ENCODE measurements at regions not wholly inside any gene's neighbourhood (a gene's known extent, or its start where the extent isn't known, plus 50 kb on each side); places are given as distances from the start of the nearest gene placed in this dataset.

GRCh38 chr11:129259931-129260348 is 67.8 kb upstream of the ARHGAP32 start:
- 85% methylated on average over 3 of the region's 3 CpGs; no CpG with 5 or more reads in 1 of the 2 experiments for WGBS, 2 experiments (ENCODE audit: extremely low coverage in 1 of 2, insufficient coverage in 1 of 2, insufficient read length in 1 of 2, insufficient replicate concordance in 2 of 2, low coverage in 1 of 2, low lambda C conversion rate in 2 of 2, missing lambda C conversion rate in 1 of 2)
- no peak for DNase-seq (ENCODE audit: low read depth in 1 of 2, low spot score in 2 of 2)
- no peak overlapping the region for H4K91ac ChIP-seq (replicated peaks; ENCODE audit: insufficient read length, low read length)
- H3K27ac ChIP-seq (ENCODE audit: low read depth, low read length), result no peak overlapping the region
- H3K9me3 ChIP-seq (ENCODE audit: insufficient read depth in 2 of 2, low read depth in 1 of 2, low read length in 1 of 2), result no peaks in the 10 kb centered on the region
- H2BK15ac ChIP-seq (ENCODE audit: low read length), result no peak overlapping the region
- no peak overlapping the region for H3K23ac ChIP-seq (ENCODE audit: insufficient read length)
- H4K8ac ChIP-seq (ENCODE audit: extremely low read depth, insufficient read depth, low read length), result no peak overlapping the region
- no peak overlapping the region for H2BK5ac ChIP-seq (ENCODE audit: low read depth, low read length)
- no peak overlapping the region for H3K4me3 ChIP-seq (ENCODE audit: extremely low read depth in 1 of 4, insufficient read depth in 2 of 4, low read depth in 3 of 4, low read length in 4 of 4)
- POLR2A ChIA-PET (ENCODE audit: partially characterized antibody), result interaction anchor here (1.1 kb wide), 1 partner anchor 64 kb away, joined by 5 read pairs; no protein-coding TSS in a partner anchor
- H2AK5ac ChIP-seq (ENCODE audit: low read depth, low read length), result no peak overlapping the region
- H3K4ac ChIP-seq (replicated peaks; ENCODE audit: insufficient read length, low read depth, low read length), result no peak overlapping the region
- H3K23me2 ChIP-seq (ENCODE audit: low read depth, low read length), result no peaks in the 10 kb centered on the region
- peaks cover 0 to 97% of the 10 kb centered on the region in 2 experiments; a peak in 3 of 4 replicates for H3K79me2 ChIP-seq (ENCODE audit: control insufficient read depth in 1 of 2, insufficient read depth in 2 of 2, low read length in 2 of 2)
- H2AFZ ChIP-seq (ENCODE audit: low read length), result no peak overlapping the region
- no peak overlapping the region for H2BK20ac ChIP-seq (ENCODE audit: low read length)
- H4K5ac ChIP-seq (ENCODE audit: insufficient read length, low read depth, low read length), result no peak overlapping the region
- no peaks in the 10 kb centered on the region for H3K79me1 ChIP-seq (ENCODE audit: low read depth, low read length)
- no peak overlapping the region for H3K9ac ChIP-seq (replicated peaks in 1 of 4; ENCODE audit: extremely low read depth in 1 of 4, low read depth in 3 of 4, low read length in 3 of 4)
- no peak overlapping the region for H3K56ac ChIP-seq (replicated peaks; ENCODE audit: insufficient read length, low read depth, low read length)
- no peaks in the 10 kb centered on the region for H4K20me1 ChIP-seq (replicated peaks in 1 of 2; ENCODE audit: control insufficient read depth in 1 of 2, insufficient read depth in 2 of 2, low read length in 2 of 2)
- H3K14ac ChIP-seq (ENCODE audit: insufficient read length), result no peak overlapping the region
- H3K4me1 ChIP-seq (replicated peaks in 1 of 4; ENCODE audit: control insufficient read depth in 3 of 4, insufficient read depth in 4 of 4, low read length in 3 of 4), result peaks cover 0 to 7% (median 6%) of the 10 kb centered on the region in 4 experiments; a peak in 5 of 7 replicates
- no peak overlapping the region; the same call in 1 of the 2 replicates for H3K18ac ChIP-seq (ENCODE audit: extremely low read depth, low read length)
- no peak overlapping the region for H2BK120ac ChIP-seq (replicated peaks; ENCODE audit: low read depth, low read length)
- CTCF ChIA-PET (ENCODE audit: partially characterized antibody), result interaction anchor here (0.6 to 1.5 kb wide), 5 partner anchors 10 to 141 kb away, joined by 3 to 5 read pairs (median 4); no protein-coding TSS in a partner anchor
- no peaks in the 10 kb centered on the region for H3K27me3 ChIP-seq (replicated peaks in 1 of 4; ENCODE audit: control insufficient read depth in 3 of 4, extremely low read depth in 1 of 4, insufficient read depth in 3 of 4, low read length in 3 of 4)
- no peak overlapping the region for H3K4me2 ChIP-seq (ENCODE audit: insufficient read depth in 1 of 2, low read depth in 2 of 2, low read length in 2 of 2)
- no peak overlapping the region for H2BK12ac ChIP-seq (ENCODE audit: low read depth, low read length)
- H3K36me3 ChIP-seq (ENCODE audit: control insufficient read depth in 2 of 4, insufficient read depth in 4 of 4, low read length in 3 of 4), result no peaks in the 10 kb centered on the region
- FAIRE-seq, result peak; percentile 65
- no peak for TF ChIP-seq ATF3 (IDR thresholded peaks at IDR 0.05; ENCODE audit: insufficient read depth, low read depth, low read length)
- TF ChIP-seq CHD1 (IDR thresholded peaks at IDR 0.05; ENCODE audit: low read depth, low read length), result no peak
- no peak for TF ChIP-seq JUN (IDR thresholded peaks at IDR 0.05; ENCODE audit: low read depth, low read length)
- TF ChIP-seq NANOG (IDR thresholded peaks at IDR 0.05; ENCODE audit: insufficient read depth, low read depth, low read length, poor library complexity, severe bottlenecking), result no peak
- TF ChIP-seq GABPA (IDR thresholded peaks at IDR 0.05; ENCODE audit: borderline replicate concordance, insufficient read depth, low read length), result no peak
- TF ChIP-seq USF2 (IDR thresholded peaks at IDR 0.05; ENCODE audit: low read length), result no peak
- no peak for TF ChIP-seq TEAD4 (IDR thresholded peaks at IDR 0.05; ENCODE audit: low read depth, low read length)
- no peak for TF ChIP-seq GTF2F1 (IDR thresholded peaks at IDR 0.05; ENCODE audit: borderline replicate concordance, low read depth, low read length)

All from H1 (cell line).